ENCODE measurements at regions not wholly inside any gene's neighbourhood (a gene's known extent, or its start where the extent isn't known, plus 50 kb on each side); places are given as distances from the start of the nearest gene placed in this dataset.

DNA sequence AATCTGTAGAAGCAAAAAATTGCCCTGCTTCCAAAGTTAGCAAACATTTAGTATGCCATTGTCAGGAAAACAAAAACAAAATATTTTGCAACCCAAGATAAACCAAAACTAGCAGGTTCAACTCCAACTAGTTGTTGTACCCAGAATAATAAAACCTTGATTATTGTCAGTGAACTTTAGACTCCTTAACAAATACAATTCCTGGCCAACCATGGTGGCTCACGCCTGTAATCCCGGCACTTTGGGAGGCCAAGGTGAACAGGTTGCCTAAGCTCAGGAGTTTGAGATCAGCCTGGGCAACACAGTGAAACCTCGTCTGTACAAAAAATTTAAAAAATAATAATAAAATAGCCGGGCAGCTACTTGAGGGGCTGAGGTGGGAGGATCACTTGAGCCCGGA, 53.6 kb upstream of the EPCAM start:
- DNase-seq: no peak

DNA sequence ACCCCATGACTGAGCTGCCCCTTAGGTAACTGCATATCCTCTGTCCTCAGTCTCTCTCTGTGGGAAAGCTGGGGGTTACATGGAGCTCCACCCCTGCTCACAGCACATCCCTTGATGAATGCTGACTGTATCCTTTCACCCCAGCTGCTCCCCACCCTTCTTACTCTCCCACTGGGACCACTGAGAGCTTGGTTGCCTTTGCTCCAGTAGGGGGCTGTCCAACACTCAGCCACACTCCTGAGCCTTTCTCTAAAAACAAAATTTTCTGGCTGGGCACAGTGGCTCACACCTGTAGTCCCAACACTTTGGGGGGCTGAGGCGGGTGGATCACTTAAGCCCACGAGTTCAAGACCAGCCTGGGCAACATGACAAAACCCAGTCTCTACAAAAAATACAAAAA, 55.4 kb upstream of the EPCAM start:
- no peak for DNase-seq

DNA sequence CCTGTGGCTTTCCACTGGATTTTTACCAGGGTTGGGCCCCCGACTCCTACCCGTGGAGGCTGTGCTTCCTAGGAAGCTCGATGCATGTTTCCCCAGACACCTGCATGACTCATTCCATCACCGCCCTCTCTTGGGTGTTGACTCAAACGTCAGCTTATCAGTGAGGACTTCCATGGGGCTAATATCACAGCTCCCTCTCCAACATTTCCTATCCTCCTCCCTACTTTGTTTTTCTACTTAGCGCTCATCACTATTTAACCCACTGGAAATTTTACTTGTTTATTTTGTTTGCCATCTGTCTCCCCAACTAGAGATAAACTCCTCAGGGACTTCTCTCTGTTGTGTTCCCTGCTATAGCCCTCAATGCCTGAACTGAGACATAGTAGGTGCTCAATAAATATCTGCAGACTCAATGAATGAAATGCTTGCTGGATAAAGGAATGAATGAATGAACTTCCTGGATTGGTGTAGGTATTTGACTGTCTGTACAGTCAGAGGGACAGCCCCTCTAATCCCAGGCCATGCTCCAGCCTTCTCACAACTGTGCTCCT, 55.9 kb upstream of the EPCAM start:
- no peak for DNase-seq

DNA sequence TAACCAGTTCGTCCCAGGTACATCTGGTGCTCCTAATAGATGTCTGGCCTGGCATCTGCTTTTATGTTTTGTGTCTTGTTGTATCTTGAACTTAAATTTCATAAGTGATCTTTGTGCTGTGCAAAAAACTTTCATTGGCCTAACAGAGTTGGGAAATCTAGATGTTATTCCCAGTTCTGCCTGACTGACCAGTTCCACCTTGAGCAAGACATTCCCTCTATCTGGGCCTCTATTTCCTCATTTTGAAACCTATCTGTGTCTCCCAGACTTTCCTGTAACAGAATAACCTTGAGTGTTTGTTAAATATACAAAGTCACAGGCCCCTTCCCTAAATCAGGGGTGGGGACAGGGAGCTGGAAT, 56.6 kb upstream of the EPCAM start:
- DNase-seq: no peak

GRCh38 chr2:47311764-47312490, 57.2 kb upstream of the EPCAM start:
- no peak for DNase-seq

DNA sequence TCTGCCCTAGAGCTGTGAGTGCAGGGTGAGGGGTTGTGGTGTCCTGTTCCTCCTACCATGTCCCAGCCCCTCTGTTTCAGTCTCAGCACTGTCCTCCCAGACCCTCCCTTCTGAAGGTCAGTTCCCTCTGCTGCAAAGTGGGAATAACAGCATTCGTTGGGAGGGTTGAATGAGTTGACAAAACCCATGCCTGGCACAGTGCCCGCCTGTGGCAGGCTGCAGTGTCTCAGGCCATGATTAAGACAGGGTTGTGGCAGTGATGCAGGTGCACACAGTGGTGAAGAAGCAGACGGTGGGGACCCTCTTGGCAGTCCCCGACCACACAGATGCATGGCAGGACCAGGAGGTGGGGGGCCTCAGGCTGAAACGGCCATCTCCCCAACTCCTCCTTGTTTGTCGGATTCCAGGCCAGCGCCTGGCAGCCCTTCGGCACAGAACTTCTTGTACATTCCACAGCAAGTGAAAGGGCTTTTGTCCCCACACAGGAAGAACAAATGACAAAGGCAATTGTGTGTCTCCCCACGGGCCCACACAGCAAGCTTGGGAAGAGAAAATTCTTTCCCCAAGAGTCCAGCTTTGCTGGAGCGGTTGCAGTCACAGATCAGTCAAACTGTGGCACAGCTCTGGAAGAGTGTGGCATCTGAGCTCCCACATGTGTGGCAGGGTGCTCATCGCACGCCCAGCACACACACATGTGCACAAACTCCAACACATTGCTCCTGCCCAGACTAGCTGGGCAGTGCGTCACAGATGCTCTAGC, 58.1 kb upstream of the EPCAM start:
- no peak for DNase-seq

DNA sequence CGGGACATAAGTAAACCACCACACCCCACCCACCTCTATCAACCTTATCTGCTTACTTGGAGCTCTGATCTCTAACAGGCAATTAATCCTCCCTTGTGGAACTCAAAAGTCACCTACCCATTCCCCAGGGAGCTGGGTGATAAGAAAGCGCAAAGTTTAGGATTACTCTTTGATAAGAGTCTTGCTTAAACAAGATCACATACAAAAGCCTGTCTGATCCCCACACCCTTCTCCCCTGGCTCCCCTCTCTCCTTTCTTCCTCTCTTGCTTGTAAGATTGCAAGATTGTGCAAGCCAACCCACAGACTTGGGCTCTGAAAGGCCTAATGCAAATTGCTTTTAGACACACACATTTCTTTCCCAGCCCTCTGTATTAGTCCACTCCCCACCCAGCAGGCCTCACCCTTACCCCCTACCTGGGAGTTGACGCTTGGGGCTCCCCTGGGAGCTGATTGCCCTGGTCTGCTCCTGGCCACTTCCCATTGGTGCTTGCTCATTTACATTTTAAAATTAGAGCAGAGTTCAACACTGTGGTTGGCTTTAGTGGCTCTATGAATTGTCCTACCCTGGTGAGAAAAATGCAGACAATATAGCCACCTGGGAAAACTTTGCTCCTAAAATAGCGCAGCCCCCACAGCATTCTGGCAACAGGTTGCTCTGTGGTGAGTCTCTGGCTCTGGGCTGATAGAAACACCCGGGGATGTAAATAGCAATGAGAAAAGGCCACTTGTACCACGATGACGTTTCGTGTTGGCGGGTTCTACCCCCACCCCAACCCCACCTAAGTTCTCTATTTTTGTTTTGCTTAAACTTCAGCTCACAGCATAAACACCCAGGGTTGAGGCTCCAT, 58.9 kb upstream of the EPCAM start:
- peak; percentile 73 to 75 for DNase-seq

GRCh38 chr2:47309472-47309951, 59.6 kb upstream of the EPCAM start:
- no peak for DNase-seq

GRCh38 chr2:47307066-47307465, 62.0 kb upstream of the EPCAM start:
- DNase-seq: no peak

DNA sequence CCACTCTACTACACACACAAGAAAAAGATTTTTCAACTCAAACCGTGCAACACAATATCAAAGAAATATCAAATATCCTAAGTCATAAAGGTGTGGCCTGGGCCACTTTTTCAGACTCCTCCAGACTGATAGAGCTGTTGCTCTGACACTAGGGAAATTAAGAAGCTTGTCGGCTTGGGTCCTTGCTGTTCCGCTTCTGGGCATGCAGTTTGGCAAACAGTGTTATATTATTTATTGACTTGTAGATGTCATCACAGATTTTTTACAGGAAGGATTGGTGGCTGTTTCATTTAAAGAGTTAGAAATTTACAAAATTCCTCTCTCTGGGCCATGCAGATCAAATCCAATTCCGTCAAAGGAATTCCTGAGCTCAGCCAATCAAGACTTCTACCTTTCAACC, 64.5 kb upstream of the EPCAM start:
- DNase-seq: no peak

DNA sequence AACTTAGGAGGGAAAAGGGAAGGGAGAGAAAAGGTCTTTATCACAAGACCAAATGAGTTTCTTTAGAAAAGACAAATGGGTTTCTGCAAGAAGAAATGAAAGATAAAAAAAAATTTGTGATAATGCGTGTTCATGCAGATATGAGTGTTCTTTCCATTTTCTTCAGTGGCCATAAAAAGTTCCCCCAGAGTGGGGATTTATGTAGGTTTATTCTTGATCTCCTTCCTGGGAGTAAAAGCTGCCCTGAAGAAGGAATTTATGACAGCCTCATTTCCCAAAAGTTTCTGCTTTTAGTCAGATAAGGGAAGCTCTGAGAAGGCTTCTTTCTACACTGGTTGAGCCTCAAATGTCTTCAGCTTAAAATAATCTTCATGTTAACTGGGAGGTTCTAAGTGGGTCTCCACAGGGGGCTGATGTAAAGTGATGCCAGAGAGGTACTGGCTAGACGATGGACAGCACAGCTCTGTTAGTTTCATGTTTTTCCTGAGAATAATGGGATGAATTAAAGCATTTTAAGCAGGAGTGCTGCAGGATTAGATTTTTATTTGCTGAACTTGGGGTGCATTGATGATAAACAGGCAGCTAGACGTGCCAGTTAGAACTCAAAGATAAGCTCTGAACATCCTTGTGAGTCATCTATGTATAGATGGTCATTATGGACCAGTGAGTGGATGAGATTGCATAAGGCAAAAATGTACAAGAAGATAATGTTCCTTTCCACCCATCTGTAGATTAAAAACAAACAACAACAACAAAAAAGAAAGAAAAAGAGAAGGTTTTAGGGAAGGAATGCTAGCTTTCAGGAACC, 65.6 kb upstream of the EPCAM start:
- DNase-seq: peak in 1 of 2 donors; percentile 15

GRCh38 chr2:47302308-47302707, 66.8 kb upstream of the EPCAM start:
- DNase-seq: no peak

DNA sequence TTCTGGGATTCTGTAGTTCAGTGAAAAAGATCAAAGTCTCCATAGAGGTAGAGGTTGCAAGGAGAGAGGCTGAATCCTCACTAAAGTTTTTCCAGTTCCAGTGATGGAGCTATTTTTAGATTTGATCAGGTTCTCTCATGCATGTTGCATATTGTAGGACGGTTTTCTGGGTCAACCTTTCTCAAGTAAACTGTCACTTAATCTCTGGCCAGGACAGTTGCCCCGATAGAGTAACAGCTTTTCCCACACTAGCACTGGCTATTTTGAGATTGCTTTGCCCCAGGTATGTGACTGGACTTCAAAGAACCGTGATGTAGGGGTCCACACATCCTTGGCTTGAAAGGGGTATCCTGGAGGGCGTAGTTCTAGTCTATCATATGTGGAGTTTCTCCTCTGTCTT, 67.4 kb upstream of the EPCAM start:
- DNase-seq: no peak

DNA sequence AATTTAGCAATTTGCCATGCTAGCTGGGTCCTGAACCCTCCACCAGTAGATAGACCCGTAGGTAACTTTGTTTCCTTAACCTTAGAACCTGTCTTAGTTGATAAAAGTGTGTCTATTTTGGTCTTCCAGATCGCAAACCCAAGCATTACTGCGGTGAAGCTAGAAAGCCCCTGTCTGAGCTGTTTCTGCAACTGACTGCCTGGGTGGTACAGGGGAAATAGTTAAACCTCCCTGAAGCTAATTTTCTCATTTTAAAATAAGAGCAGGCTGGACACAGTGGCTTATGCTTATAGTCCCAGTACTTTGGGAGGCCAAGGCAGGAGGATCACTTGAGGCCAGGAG, 67.9 kb upstream of the EPCAM start:
- DNase-seq: no peak

GRCh38 chr2:47300609-47301276, 68.4 kb upstream of the EPCAM start:
- peak; percentile 73 to 79 for DNase-seq

DNA sequence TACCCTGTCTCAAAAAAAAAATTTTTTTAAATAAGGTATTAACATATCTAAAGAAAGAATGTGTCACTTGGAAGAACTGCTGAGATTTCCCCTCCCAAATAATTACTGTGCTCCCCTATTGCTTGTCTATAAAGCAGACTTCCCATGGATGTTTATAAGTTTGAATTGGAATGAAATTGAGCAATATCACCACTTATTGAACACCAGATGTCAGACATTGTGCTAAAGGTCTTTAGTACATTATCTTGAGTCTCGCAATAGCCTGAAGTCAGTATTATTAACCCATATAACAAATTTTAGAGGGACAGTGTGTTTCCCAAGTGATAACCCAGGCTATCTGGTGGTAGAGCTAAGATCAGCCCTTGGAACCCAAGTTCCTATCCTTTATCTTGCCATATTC, 69.0 kb upstream of the EPCAM start:
- DNase-seq: no peak

- peak; percentile 41 to 59 for DNase-seq
Measured at GRCh38 chr2:47299555-47299954, 69.6 kb upstream of the EPCAM start.

DNA sequence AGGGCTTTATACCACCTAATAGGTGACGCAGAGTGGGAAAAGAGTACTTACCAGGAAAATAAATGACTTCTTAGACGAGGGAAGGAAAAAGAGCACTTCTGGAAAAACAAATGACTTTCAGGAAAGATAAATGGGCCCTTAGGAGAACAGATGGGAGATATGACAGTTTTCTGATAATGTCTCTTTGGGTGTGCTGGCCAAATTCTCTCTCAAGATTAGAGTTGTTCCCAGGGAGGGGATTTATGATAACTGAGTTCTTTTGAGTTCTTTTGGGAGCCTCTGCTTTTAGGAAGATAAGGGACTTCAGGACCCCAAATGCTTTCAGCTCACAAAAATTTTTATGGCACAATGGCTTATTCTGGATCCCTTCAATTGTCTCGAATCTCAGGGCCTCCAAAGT, 70.3 kb upstream of the EPCAM start:
- no peak for DNase-seq

GRCh38 chr2:47297767-47298425, 71.2 kb upstream of the EPCAM start:
- DNase-seq: peak; percentile 74 to 87

DNA sequence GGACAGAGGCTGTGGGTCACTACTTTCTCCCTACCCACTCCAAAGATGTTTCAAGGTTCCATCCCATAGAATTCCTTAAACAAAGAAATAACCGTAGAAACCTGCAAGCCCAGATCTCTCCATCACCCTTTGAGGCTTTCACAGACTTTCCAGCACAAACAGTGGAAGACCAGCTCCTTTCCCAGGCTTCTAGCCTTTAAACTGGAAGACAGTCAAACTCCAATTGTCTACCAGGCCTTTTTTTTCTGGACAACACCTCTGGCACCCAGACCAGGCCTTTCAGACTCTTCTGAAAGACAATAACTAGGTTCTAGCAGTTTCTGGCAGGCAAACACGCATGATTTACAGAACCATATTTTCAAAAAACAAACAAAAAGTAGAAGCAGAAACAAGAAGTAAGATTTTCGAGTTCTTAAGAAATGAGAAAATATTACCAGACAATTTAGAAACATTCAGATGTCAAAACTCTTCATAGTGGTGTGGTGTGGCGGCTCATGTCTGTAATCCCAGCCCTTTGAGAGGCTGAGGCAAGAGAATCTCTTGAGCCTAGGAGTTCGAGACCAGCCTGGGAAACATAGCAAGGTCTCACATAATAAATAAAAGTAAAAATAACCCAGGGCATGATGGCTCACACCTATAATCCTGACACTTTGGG, 73.0 kb upstream of the EPCAM start:
- DNase-seq: peak; percentile 66 to 71

All from inflammatory macrophage treated with lipopolysaccharide for 1 hour (primary cell).